ENCODE measurements at regions not wholly inside any gene's neighbourhood (a gene's known extent, or its start where the extent isn't known, plus 50 kb on each side); places are given as distances from the start of the nearest gene placed in this dataset.

- Mint-ChIP-seq H3K36me3 (ENCODE audit: low read depth) (no peaks in the 10 kb centered on the region), H3K27ac (no peak overlapping the region), H3K4me1 (ENCODE audit: low read depth) (no peaks in the 10 kb centered on the region), H3K27me3 (ENCODE audit: insufficient read depth) (no peaks in the 10 kb centered on the region), H3K4me3 (no peak overlapping the region), H3K9me3 (peaks cover 12% of the 10 kb centered on the region)
- no peak for DNase-seq (ENCODE audit: low spot score)
- intact Hi-C loops (cut with micrococcal nuclease): no loop called here
These were observed 122.8 kb upstream of the APP start for GRCh38 chr21:26293141-26293946.

GRCh38 chr21:26288026-26288425 is 117.5 kb upstream of the APP start:
- no peak for DNase-seq (ENCODE audit: low spot score)
- Mint-ChIP-seq H3K27ac (no peak overlapping the region), H3K27me3 (ENCODE audit: insufficient read depth) (no peaks in the 10 kb centered on the region), H3K4me3 (no peak overlapping the region), H3K9me3 (no peaks in the 10 kb centered on the region), H3K4me1 (ENCODE audit: low read depth) (no peaks in the 10 kb centered on the region), H3K36me3 (ENCODE audit: low read depth) (no peaks in the 10 kb centered on the region)
- intact Hi-C loops (cut with micrococcal nuclease): no loop called here

- Mint-ChIP-seq H3K9me3 (no peaks in the 10 kb centered on the region), H3K36me3 (ENCODE audit: low read depth) (no peaks in the 10 kb centered on the region), H3K4me1 (ENCODE audit: low read depth) (no peaks in the 10 kb centered on the region), H3K27me3 (ENCODE audit: insufficient read depth) (no peaks in the 10 kb centered on the region), H3K4me3 (no peak overlapping the region), H3K27ac (no peak overlapping the region)
- DNase-seq (ENCODE audit: low spot score): no peak
- intact Hi-C loops (cut with micrococcal nuclease): no loop called here
These were observed 114.0 kb upstream of the APP start for GRCh38 chr21:26284531-26284930.

GRCh38 chr21:26282058-26282457 is 111.5 kb upstream of the APP start:
- H3K4me3 Mint-ChIP-seq: no peak overlapping the region
- no peaks in the 10 kb centered on the region for H3K27me3 Mint-ChIP-seq (ENCODE audit: insufficient read depth)
- DNase-seq (ENCODE audit: low spot score): no peak
- no peaks in the 10 kb centered on the region for H3K36me3 Mint-ChIP-seq (ENCODE audit: low read depth)
- no peak overlapping the region for H3K27ac Mint-ChIP-seq
- intact Hi-C loops (cut with micrococcal nuclease): no loop called here
- H3K4me1 Mint-ChIP-seq (ENCODE audit: low read depth): no peaks in the 10 kb centered on the region
- no peaks in the 10 kb centered on the region for H3K9me3 Mint-ChIP-seq

- H3K36me3 Mint-ChIP-seq (ENCODE audit: low read depth): no peaks in the 10 kb centered on the region
- H3K27me3 Mint-ChIP-seq (ENCODE audit: insufficient read depth): no peaks in the 10 kb centered on the region
- H3K4me1 Mint-ChIP-seq (ENCODE audit: low read depth): no peaks in the 10 kb centered on the region
- intact Hi-C loops (cut with micrococcal nuclease): no loop called here
- DNase-seq (ENCODE audit: low spot score): no peak
- no peak overlapping the region for H3K27ac Mint-ChIP-seq
- H3K4me3 Mint-ChIP-seq: no peak overlapping the region
- no peaks in the 10 kb centered on the region for H3K9me3 Mint-ChIP-seq
These were observed 110.9 kb upstream of the APP start for GRCh38 chr21:26281506-26281905.

GRCh38 chr21:26280775-26281174 is 110.2 kb upstream of the APP start:
- H3K4me1 Mint-ChIP-seq (ENCODE audit: low read depth): no peaks in the 10 kb centered on the region
- H3K27ac Mint-ChIP-seq: no peak overlapping the region
- DNase-seq (ENCODE audit: low spot score): no peak
- no peaks in the 10 kb centered on the region for H3K27me3 Mint-ChIP-seq (ENCODE audit: insufficient read depth)
- no peak overlapping the region for H3K4me3 Mint-ChIP-seq
- no peaks in the 10 kb centered on the region for H3K36me3 Mint-ChIP-seq (ENCODE audit: low read depth)
- intact Hi-C loops (cut with micrococcal nuclease): no loop called here
- H3K9me3 Mint-ChIP-seq: no peaks in the 10 kb centered on the region

- H3K27me3 Mint-ChIP-seq (ENCODE audit: insufficient read depth): no peaks in the 10 kb centered on the region
- H3K9me3 Mint-ChIP-seq: peaks cover 5% of the 10 kb centered on the region
- H3K27ac Mint-ChIP-seq: no peak overlapping the region
- H3K36me3 Mint-ChIP-seq (ENCODE audit: low read depth): no peaks in the 10 kb centered on the region
- intact Hi-C loops (cut with micrococcal nuclease): no loop called here
- H3K4me3 Mint-ChIP-seq: no peak overlapping the region
- DNase-seq (ENCODE audit: low spot score): no peak
- no peaks in the 10 kb centered on the region for H3K4me1 Mint-ChIP-seq (ENCODE audit: low read depth)
These were observed 109.6 kb upstream of the APP start for GRCh38 chr21:26280148-26280547.

GRCh38 chr21:26275801-26276200 is 105.2 kb upstream of the APP start:
- Mint-ChIP-seq H3K9me3 (peaks cover 32% of the 10 kb centered on the region), H3K27ac (no peak overlapping the region), H3K4me1 (ENCODE audit: low read depth) (no peaks in the 10 kb centered on the region), H3K36me3 (ENCODE audit: low read depth) (no peaks in the 10 kb centered on the region), H3K27me3 (ENCODE audit: insufficient read depth) (no peaks in the 10 kb centered on the region), H3K4me3 (no peak overlapping the region)
- intact Hi-C loops (cut with micrococcal nuclease): no loop called here
- no peak for DNase-seq (ENCODE audit: low spot score)

GRCh38 chr21:26273686-26274313 is 103.2 kb upstream of the APP start:
- Mint-ChIP-seq H3K4me1 (ENCODE audit: low read depth) (no peaks in the 10 kb centered on the region), H3K9me3 (peaks cover 34% of the 10 kb centered on the region), H3K4me3 (no peak overlapping the region), H3K27ac (no peak overlapping the region), H3K36me3 (ENCODE audit: low read depth) (no peaks in the 10 kb centered on the region), H3K27me3 (ENCODE audit: insufficient read depth) (no peaks in the 10 kb centered on the region)
- no peak for DNase-seq (ENCODE audit: low spot score)
- intact Hi-C loops (cut with micrococcal nuclease): no loop called here

GRCh38 chr21:26267389-26267788 is 96.8 kb upstream of the APP start:
- Mint-ChIP-seq H3K4me3 (no peak overlapping the region), H3K27me3 (ENCODE audit: insufficient read depth) (no peaks in the 10 kb centered on the region), H3K9me3 (peaks cover 4% of the 10 kb centered on the region), H3K36me3 (ENCODE audit: low read depth) (no peaks in the 10 kb centered on the region), H3K27ac (no peak overlapping the region), H3K4me1 (ENCODE audit: low read depth) (no peaks in the 10 kb centered on the region)
- DNase-seq (ENCODE audit: low spot score): no peak
- intact Hi-C loops (cut with micrococcal nuclease): no loop called here

- DNase-seq (ENCODE audit: low spot score): no peak
- Mint-ChIP-seq H3K27me3 (ENCODE audit: insufficient read depth) (peaks cover 3% of the 10 kb centered on the region), H3K27ac (no peak overlapping the region), H3K36me3 (ENCODE audit: low read depth) (no peaks in the 10 kb centered on the region), H3K4me1 (ENCODE audit: low read depth) (no peaks in the 10 kb centered on the region), H3K9me3 (no peaks in the 10 kb centered on the region), H3K4me3 (no peak overlapping the region)
- intact Hi-C loops (cut with micrococcal nuclease): no loop called here
These were observed 75.5 kb upstream of the APP start for GRCh38 chr21:26246073-26246472.

- intact Hi-C loops (cut with micrococcal nuclease): no loop called here
- Mint-ChIP-seq H3K4me3 (no peak overlapping the region), H3K27ac (no peak overlapping the region)
These were observed 74.9 kb upstream of the APP start for GRCh38 chr21:26245428-26245827.

GRCh38 chr21:26238646-26239045 is 68.1 kb upstream of the APP start:
- intact Hi-C loops (cut with micrococcal nuclease): no loop called here
- Mint-ChIP-seq H3K27ac (no peak overlapping the region), H3K4me3 (no peak overlapping the region), H3K27me3 (ENCODE audit: insufficient read depth) (no peaks in the 10 kb centered on the region), H3K9me3 (no peaks in the 10 kb centered on the region), H3K4me1 (ENCODE audit: low read depth) (no peaks in the 10 kb centered on the region), H3K36me3 (ENCODE audit: low read depth) (no peaks in the 10 kb centered on the region)
- DNase-seq (ENCODE audit: low spot score): no peak

More at GRCh38 chr21:26245428-26245827, 74.9 kb upstream of the APP start:
- no peak for DNase-seq (ENCODE audit: low spot score)
- Mint-ChIP-seq H3K4me1 (ENCODE audit: low read depth) (no peaks in the 10 kb centered on the region), H3K9me3 (no peaks in the 10 kb centered on the region), H3K36me3 (ENCODE audit: low read depth) (no peaks in the 10 kb centered on the region), H3K27me3 (ENCODE audit: insufficient read depth) (peaks cover 3% of the 10 kb centered on the region)

All from activated T-helper 1 cell treated with anti-CD3 and anti-CD28 coated beads, Interleukin-12 subunit alpha, Interleukin-12 subunit beta, Interleukin-2, Interleukin-4 antibody, amounts not matched to agents 30 ng/mL and 10 ng/mL and 1 ng/mL, durations not matched to agents 14 hours and 24 hours and 36 hours (primary cell).